K562 (cell line): ENCODE measurements at regions not wholly inside any gene's neighbourhood (a gene's known extent, or its start where the extent isn't known, plus 50 kb on each side); places are given as distances from the start of the nearest gene placed in this dataset.

ENCODE experiments used
- CTCF ChIP-seq, 3 experiments: IDR thresholded peaks in 2 of 3; conservative IDR thresholded peaks in 1 of 3; 2 replicates each; pipeline ENCODE4 v1.5.1; 2011 to 2012; ENCODE audit warnings: low read length in 3 of 3, mild to moderate bottlenecking in 3 of 3, control low read depth in 2 of 3, improper control_type of control experiment in 1 of 3, inconsistent platforms in 1 of 3, low read depth in 1 of 3, mixed read lengths in 1 of 3, moderate library complexity in 1 of 3; ENCODE audit not compliant: insufficient read depth in 2 of 3
- ELK3 ChIP-seq: fragments of 450-650 bp; formaldehyde crosslinking; IDR thresholded peaks from 2 replicates; pipeline ENCODE4 v1.4.0; 2020; ENCODE audit warnings: mild to moderate bottlenecking
- GATAD2B ChIP-seq: fragments of 450-650 bp; IDR thresholded peaks from 2 replicates; pipeline ENCODE4 v1.6.1; 2017; ENCODE audit warnings: mild to moderate bottlenecking, borderline replicate concordance
- HDAC1 ChIP-seq, 2 experiments: fragments of 450-650 bp; IDR thresholded peaks; 2 replicates each; pipeline ENCODE4 v1.6.1; 2016 to 2017; ENCODE audit warnings: inconsistent platforms in 1 of 2, mild to moderate bottlenecking in 1 of 2, moderate library complexity in 1 of 2
- HEY1 ChIP-seq: fragments of 250-450 bp; sonication (Bioruptor Pico); IDR thresholded peaks from 2 replicates; pipeline ENCODE4 v1.5.0; 2020; ENCODE audit warnings: mild to moderate bottlenecking, moderate library complexity, borderline replicate concordance
- HMG20B ChIP-seq: fragments of 250-450 bp; sonication (Bioruptor Pico); IDR thresholded peaks from 2 replicates; pipeline ENCODE4 v1.5.0; 2021; ENCODE audit warnings: mild to moderate bottlenecking
- KAT2B ChIP-seq: IDR thresholded peaks from one replicate; pipeline ENCODE4 v1.6.1; 2012; ENCODE audit warnings: low read depth, mild to moderate bottlenecking, control low read depth, inconsistent platforms, low read length, moderate library complexity
- MCM7 ChIP-seq, 2 experiments: fragments of 450-650 bp; IDR thresholded peaks; 2 replicates each; pipeline ENCODE4 v1.6.1; 2016 to 2018
- NFXL1 ChIP-seq: fragments of 450-650 bp; formaldehyde crosslinking; IDR thresholded peaks from 2 replicates; pipeline ENCODE4 v1.4.0; 2021; ENCODE audit warnings: mild to moderate bottlenecking
- PATZ1 ChIP-seq: fragments of 250-450 bp; sonication (Bioruptor Pico); IDR thresholded peaks from 2 replicates; pipeline ENCODE4 v1.5.0; 2020; ENCODE audit warnings: mild to moderate bottlenecking, borderline replicate concordance
- PHB2 ChIP-seq: fragments of 450-650 bp; IDR thresholded peaks from 2 replicates; pipeline ENCODE4 v1.6.1; 2017; ENCODE audit warnings: low read depth
- SNRNP70 ChIP-seq: fragments of 200-400 bp; formaldehyde crosslinking; optimal IDR thresholded peaks from 2 replicates; pipeline ENCODE3; 2017; ENCODE audit warnings: low read depth, low read length
- WHSC1 ChIP-seq: IDR thresholded peaks from one replicate; pipeline ENCODE4 v1.6.1; 2012; ENCODE audit warnings: low read length, control low read depth, inconsistent platforms
- ZBTB2 ChIP-seq: fragments of 450-650 bp; IDR thresholded peaks from 2 replicates; pipeline ENCODE4 v1.6.1; 2016; ENCODE audit warnings: antibody characterized with exemption
- ZNF263 ChIP-seq: sonication (generic); formaldehyde crosslinking; IDR thresholded peaks from 2 replicates; pipeline ENCODE4 v1.8.0; 2022; ENCODE audit warnings: mild to moderate bottlenecking, missing genetic modification reagents, borderline replicate concordance
- ZNF408 ChIP-seq: fragments of 250-450 bp; sonication (Bioruptor Pico); IDR thresholded peaks from 2 replicates; pipeline ENCODE4 v1.4.0; 2020; ENCODE audit warnings: low read depth, mild to moderate bottlenecking, moderate library complexity
- TF ChIP-seq, protein P1 (sequence below): fragments of 450-650 bp; formaldehyde crosslinking; IDR thresholded peaks from 2 replicates; pipeline ENCODE4 v1.4.0; 2020; ENCODE audit warnings: mild to moderate bottlenecking, mixed read lengths
- TF ChIP-seq, protein P2 (sequence below): sonication (generic); formaldehyde crosslinking; IDR thresholded peaks from 2 replicates; pipeline ENCODE4 v1.8.0; 2022; ENCODE audit warnings: missing genetic modification reagents, mild to moderate bottlenecking, borderline replicate concordance

DNA sequence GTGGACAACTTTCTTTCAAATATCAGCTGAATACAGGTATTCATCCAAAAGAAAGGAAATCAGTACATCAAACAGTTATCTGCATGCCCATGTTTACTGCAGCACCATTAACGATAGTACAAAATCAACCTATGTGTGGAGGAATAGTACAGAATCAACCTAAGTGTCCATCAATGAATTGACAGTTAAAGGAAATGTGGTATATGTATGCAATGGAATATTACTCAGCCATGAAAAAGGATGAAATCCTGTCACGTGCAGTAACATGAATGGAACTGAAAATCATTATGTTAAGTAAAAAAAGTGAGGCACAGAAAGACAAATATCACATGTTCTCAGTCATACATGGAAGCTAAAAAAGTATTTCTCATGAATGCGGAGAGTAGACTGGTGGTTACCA, 132.3 kb downstream of the MED15 start (continued):
- TF ChIP-seq CTCF (IDR thresholded peaks at IDR 0.05 in 2 of 3, conservative IDR thresholded peaks at IDR 0.05 in 1 of 3; ENCODE audit: insufficient read depth in 2 of 3, low read depth in 1 of 3, low read length in 3 of 3), result no peak
- TF ChIP-seq MCM7 (IDR thresholded peaks at IDR 0.05), result no peak
- no peak for TF ChIP-seq WHSC1
- no peak for TF ChIP-seq ELK3 (CRISPR knock-in tag)
- no peak for TF ChIP-seq HEY1 (CRISPR knock-in tag)
- no peak for TF ChIP-seq ZNF263 (CRISPR knock-in tag)
- TF ChIP-seq, protein P1, sequence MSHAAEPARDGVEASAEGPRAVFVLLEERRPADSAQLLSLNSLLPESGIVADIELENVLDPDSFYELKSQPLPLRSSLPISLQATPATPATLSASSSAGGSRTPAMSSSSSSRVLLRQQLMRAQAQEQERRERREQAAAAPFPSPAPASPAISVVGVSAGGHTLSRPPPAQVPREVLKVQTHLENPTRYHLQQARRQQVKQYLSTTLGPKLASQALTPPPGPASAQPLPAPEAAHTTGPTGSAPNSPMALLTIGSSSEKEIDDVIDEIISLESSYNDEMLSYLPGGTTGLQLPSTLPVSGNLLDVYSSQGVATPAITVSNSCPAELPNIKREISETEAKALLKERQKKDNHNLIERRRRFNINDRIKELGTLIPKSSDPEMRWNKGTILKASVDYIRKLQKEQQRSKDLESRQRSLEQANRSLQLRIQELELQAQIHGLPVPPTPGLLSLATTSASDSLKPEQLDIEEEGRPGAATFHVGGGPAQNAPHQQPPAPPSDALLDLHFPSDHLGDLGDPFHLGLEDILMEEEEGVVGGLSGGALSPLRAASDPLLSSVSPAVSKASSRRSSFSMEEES, result peak; percentile 58
- TF ChIP-seq, protein P2, sequence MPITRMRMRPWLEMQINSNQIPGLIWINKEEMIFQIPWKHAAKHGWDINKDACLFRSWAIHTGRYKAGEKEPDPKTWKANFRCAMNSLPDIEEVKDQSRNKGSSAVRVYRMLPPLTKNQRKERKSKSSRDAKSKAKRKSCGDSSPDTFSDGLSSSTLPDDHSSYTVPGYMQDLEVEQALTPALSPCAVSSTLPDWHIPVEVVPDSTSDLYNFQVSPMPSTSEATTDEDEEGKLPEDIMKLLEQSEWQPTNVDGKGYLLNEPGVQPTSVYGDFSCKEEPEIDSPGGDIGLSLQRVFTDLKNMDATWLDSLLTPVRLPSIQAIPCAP (CRISPR knock-in tag), result no peak
- TF ChIP-seq ZBTB2, result no peak
- no peak for TF ChIP-seq PATZ1
- no peak for TF ChIP-seq GATAD2B
- TF ChIP-seq HDAC1 (IDR thresholded peaks at IDR 0.05), result peak in 1 of 2 experiments; percentile 69; a peak in 2 of 4 replicates
- TF ChIP-seq PHB2, result no peak
- no peak for TF ChIP-seq NFXL1
- TF ChIP-seq ZNF408 (CRISPR knock-in tag), result no peak
- no peak for TF ChIP-seq KAT2B
- no peak for TF ChIP-seq HMG20B (CRISPR knock-in tag)
- TF ChIP-seq SNRNP70, result no peak
